ENCODE measurements at regions not wholly inside any gene's neighbourhood (a gene's known extent, or its start where the extent isn't known, plus 50 kb on each side); places are given as distances from the start of the nearest gene placed in this dataset.

GRCh38 chr11:83394331-83394730 is 108.2 kb upstream of the CCDC90B start:
- TF ChIP-seq CTCF (IDR thresholded peaks at IDR 0.05; ENCODE audit: poor library complexity, severe bottlenecking) (no peak), POLR2AphosphoS5 (IDR thresholded peaks at IDR 0.05) (no peak), EZH2 (IDR thresholded peaks at IDR 0.05; ENCODE audit: borderline replicate concordance, insufficient read depth, low read length, poor library complexity, severe bottlenecking) (no peak), EP300 (conservative IDR thresholded peaks at IDR 0.05; ENCODE audit: poor library complexity, severe bottlenecking) (no peak), SMC3 (conservative IDR thresholded peaks at IDR 0.05; ENCODE audit: poor library complexity) (no peak), TAF1 (IDR thresholded peaks at IDR 0.05; ENCODE audit: low read depth) (no peak)
- TF ChIP-seq, protein P1, sequence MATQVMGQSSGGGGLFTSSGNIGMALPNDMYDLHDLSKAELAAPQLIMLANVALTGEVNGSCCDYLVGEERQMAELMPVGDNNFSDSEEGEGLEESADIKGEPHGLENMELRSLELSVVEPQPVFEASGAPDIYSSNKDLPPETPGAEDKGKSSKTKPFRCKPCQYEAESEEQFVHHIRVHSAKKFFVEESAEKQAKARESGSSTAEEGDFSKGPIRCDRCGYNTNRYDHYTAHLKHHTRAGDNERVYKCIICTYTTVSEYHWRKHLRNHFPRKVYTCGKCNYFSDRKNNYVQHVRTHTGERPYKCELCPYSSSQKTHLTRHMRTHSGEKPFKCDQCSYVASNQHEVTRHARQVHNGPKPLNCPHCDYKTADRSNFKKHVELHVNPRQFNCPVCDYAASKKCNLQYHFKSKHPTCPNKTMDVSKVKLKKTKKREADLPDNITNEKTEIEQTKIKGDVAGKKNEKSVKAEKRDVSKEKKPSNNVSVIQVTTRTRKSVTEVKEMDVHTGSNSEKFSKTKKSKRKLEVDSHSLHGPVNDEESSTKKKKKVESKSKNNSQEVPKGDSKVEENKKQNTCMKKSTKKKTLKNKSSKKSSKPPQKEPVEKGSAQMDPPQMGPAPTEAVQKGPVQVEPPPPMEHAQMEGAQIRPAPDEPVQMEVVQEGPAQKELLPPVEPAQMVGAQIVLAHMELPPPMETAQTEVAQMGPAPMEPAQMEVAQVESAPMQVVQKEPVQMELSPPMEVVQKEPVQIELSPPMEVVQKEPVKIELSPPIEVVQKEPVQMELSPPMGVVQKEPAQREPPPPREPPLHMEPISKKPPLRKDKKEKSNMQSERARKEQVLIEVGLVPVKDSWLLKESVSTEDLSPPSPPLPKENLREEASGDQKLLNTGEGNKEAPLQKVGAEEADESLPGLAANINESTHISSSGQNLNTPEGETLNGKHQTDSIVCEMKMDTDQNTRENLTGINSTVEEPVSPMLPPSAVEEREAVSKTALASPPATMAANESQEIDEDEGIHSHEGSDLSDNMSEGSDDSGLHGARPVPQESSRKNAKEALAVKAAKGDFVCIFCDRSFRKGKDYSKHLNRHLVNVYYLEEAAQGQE (IDR thresholded peaks at IDR 0.05; ENCODE audit: borderline replicate concordance), result no peak
